IMR-90 (cell line): ENCODE measurements at regions not wholly inside any gene's neighbourhood (a gene's known extent, or its start where the extent isn't known, plus 50 kb on each side); places are given as distances from the start of the nearest gene placed in this dataset.
A peak's percentile ranks its signal among the peaks of the same experiment; 100 is the strongest.

Experiments used
- ATAC-seq: fragments of 200-7000 bp; cut with Tn5 transposase; 2 replicates; pipeline ENCODE4 v1.9.1; 2020; ENCODE audit warnings: low read depth, mild to moderate bottlenecking, moderate library complexity
- BruUV-seq: library from RNA; stranded (reverse); fragments of 400-500 nt; replicated peaks from 2 replicates; lab custom pipeline; 2021; lab: Mats Ljungman, UMichigan
- CTCF ChIA-PET: fragments of 300-600 bp; formaldehyde crosslinking; extraction: SDS; loops from one replicate; lab custom pipeline; 2021; ENCODE audit warnings: antibody characterized with exemption; lab: Yijun Ruan, JAX
- POLR2A ChIA-PET: fragments of 300-600 bp; sonication (Branson Sonifier 250); formaldehyde crosslinking; loops from one replicate; lab custom pipeline; 2022; ENCODE audit warnings: antibody characterized with exemption; ENCODE audit not compliant: unreplicated experiment; lab: Charles Lee
- DNase-seq: peaks from one replicate; pipeline ENCODE4 v3.0.0; 2013
- H2AFZ ChIP-seq: replicated peaks from 2 replicates; pipeline ENCODE3; 2013; ENCODE audit warnings: low read length, mild to moderate bottlenecking; ENCODE audit not compliant: poor library complexity
- H2AK5ac ChIP-seq: 2 replicates; pipeline ENCODE4 v1.6.1; 2013; ENCODE audit warnings: low read depth, low read length, inconsistent platforms
- H2AK9ac ChIP-seq: replicated peaks from 2 replicates; pipeline ENCODE3; 2013; ENCODE audit warnings: mild to moderate bottlenecking, low read depth, low read length, moderate library complexity; ENCODE audit not compliant: poor library complexity
- H2BK120ac ChIP-seq: 2 replicates; pipeline ENCODE4 v1.6.1; 2013; ENCODE audit warnings: low read depth, low read length, inconsistent platforms
- H2BK15ac ChIP-seq: 3 replicates; pipeline ENCODE4 v1.6.1; 2013; ENCODE audit warnings: low read depth, low read length, inconsistent platforms
- H2BK20ac ChIP-seq: 2 replicates; pipeline ENCODE4 v1.6.1; 2013; ENCODE audit warnings: low read depth, mild to moderate bottlenecking, inconsistent platforms, low read length, moderate library complexity
- H2BK5ac ChIP-seq: 2 replicates; pipeline ENCODE4 v1.6.1; 2013; ENCODE audit warnings: mild to moderate bottlenecking, low read depth, low read length, inconsistent platforms; ENCODE audit not compliant: poor library complexity, severe bottlenecking
- H3K14ac ChIP-seq: replicated peaks from 2 replicates; pipeline ENCODE4 v1.6.1; 2013; ENCODE audit warnings: low read depth, low read length, inconsistent platforms
- H3K18ac ChIP-seq: 2 replicates; pipeline ENCODE4 v1.6.1; 2013; ENCODE audit warnings: low read depth, low read length, control low read depth
- H3K23ac ChIP-seq: 2 replicates; pipeline ENCODE4 v1.6.1; 2013; ENCODE audit warnings: low read depth, low read length, inconsistent platforms
- H3K27ac ChIP-seq: 2 replicates; pipeline ENCODE4 v1.5.1; 2013; ENCODE audit warnings: mild to moderate bottlenecking, control low read depth, low read length; ENCODE audit not compliant: insufficient read depth
- H3K27me3 ChIP-seq: 2 replicates; pipeline ENCODE4 v1.6.1; 2013; ENCODE audit warnings: low read length; ENCODE audit not compliant: control insufficient read depth, insufficient read depth
- H3K36me3 ChIP-seq: 2 replicates; pipeline ENCODE4 v1.6.1; 2013; ENCODE audit warnings: low read length, mixed read lengths; ENCODE audit not compliant: control insufficient read depth, insufficient read depth
- H3K4ac ChIP-seq: 2 replicates; pipeline ENCODE4 v1.6.1; 2013; ENCODE audit warnings: low read depth, low read length, inconsistent platforms
- H3K4me1 ChIP-seq: 2 replicates; pipeline ENCODE4 v1.6.1; 2013; ENCODE audit warnings: low read length, mixed read lengths; ENCODE audit not compliant: control insufficient read depth, insufficient read depth
- H3K4me2 ChIP-seq: 2 replicates; pipeline ENCODE4 v1.6.1; 2013; ENCODE audit warnings: low read depth, mild to moderate bottlenecking, control low read depth, low read length, moderate library complexity
- H3K4me3 ChIP-seq: 2 replicates; pipeline ENCODE4 v1.5.1; 2013; ENCODE audit warnings: low read depth, mild to moderate bottlenecking, control low read depth, low read length, moderate library complexity; ENCODE audit not compliant: insufficient read depth
- H3K56ac ChIP-seq: 2 replicates; pipeline ENCODE4 v1.6.1; 2013; ENCODE audit warnings: low read length, inconsistent platforms; ENCODE audit not compliant: insufficient read depth; ENCODE audit errors: extremely low read depth
- H3K79me1 ChIP-seq, 2 experiments: 2 replicates each; pipeline ENCODE4 v1.6.1; 2013; ENCODE audit warnings: low read length in 2 of 2, inconsistent platforms in 1 of 2, low read depth in 1 of 2
- H3K9ac ChIP-seq: 2 replicates; pipeline ENCODE4 v1.6.1; 2013; ENCODE audit warnings: low read depth, low read length, control low read depth
- H3K9me1 ChIP-seq: 2 replicates; pipeline ENCODE4 v1.6.1; 2013; ENCODE audit warnings: low read length, inconsistent platforms; ENCODE audit not compliant: insufficient read depth
- H3K9me3 ChIP-seq: 2 replicates; pipeline ENCODE4 v1.6.1; 2013; ENCODE audit warnings: low read length; ENCODE audit not compliant: control insufficient read depth, insufficient read depth
- H4K20me1 ChIP-seq: 2 replicates; pipeline ENCODE4 v1.6.1; 2013; ENCODE audit warnings: low read length, inconsistent platforms; ENCODE audit not compliant: insufficient read depth
- H4K5ac ChIP-seq: 2 replicates; pipeline ENCODE4 v1.6.1; 2013; ENCODE audit warnings: mild to moderate bottlenecking, low read depth, low read length, control low read depth
- H4K8ac ChIP-seq, 2 experiments: 2 replicates each; pipeline ENCODE4 v1.6.1; 2013; ENCODE audit warnings: low read depth in 2 of 2, low read length in 2 of 2, control low read depth in 1 of 2, inconsistent platforms in 1 of 2
- H4K91ac ChIP-seq: 2 replicates; pipeline ENCODE4 v1.6.1; 2013; ENCODE audit warnings: low read depth, low read length, inconsistent platforms; ENCODE audit not compliant: insufficient read depth
- BHLHE40 ChIP-seq: fragments of 150-350 bp; IDR thresholded peaks from 2 replicates; pipeline ENCODE4 v1.6.1; 2016; ENCODE audit warnings: mild to moderate bottlenecking, low read depth, low read length
- CEBPB ChIP-seq: IDR thresholded peaks from 2 replicates; pipeline ENCODE4 v1.6.1; 2012; ENCODE audit warnings: low read depth, low read length, improper control_type of control experiment
- CHD1 ChIP-seq: IDR thresholded peaks from 2 replicates; pipeline ENCODE4 v1.6.1; 2012; ENCODE audit warnings: low read depth, low read length, improper control_type of control experiment
- CTCF ChIP-seq: conservative IDR thresholded peaks from 2 replicates; pipeline ENCODE4 v1.5.1; 2012; ENCODE audit warnings: mild to moderate bottlenecking, low read depth, low read length, improper control_type of control experiment
- ELK1 ChIP-seq: fragments of 150-350 bp; IDR thresholded peaks from 2 replicates; pipeline ENCODE4 v1.6.1; 2016; ENCODE audit warnings: low read depth, mild to moderate bottlenecking, low read length, moderate library complexity, borderline replicate concordance
- FOS ChIP-seq: fragments of 150-350 bp; IDR thresholded peaks from 2 replicates; pipeline ENCODE4 v1.6.1; 2016; ENCODE audit warnings: low read depth, low read length
- MAFK ChIP-seq: IDR thresholded peaks from 2 replicates; pipeline ENCODE4 v1.6.1; 2012; ENCODE audit warnings: low read depth, low read length, improper control_type of control experiment
- MAZ ChIP-seq: IDR thresholded peaks from 2 replicates; pipeline ENCODE4 v1.6.1; 2012; ENCODE audit warnings: low read depth, mild to moderate bottlenecking, low read length, improper control_type of control experiment, moderate library complexity, borderline replicate concordance
- NFE2L2 ChIP-seq: fragments of 150-350 bp; IDR thresholded peaks from 2 replicates; pipeline ENCODE4 v1.6.1; 2016; ENCODE audit warnings: low read depth, mild to moderate bottlenecking, low read length
- RCOR1 ChIP-seq: IDR thresholded peaks from 2 replicates; pipeline ENCODE4 v1.6.1; 2012; ENCODE audit warnings: mild to moderate bottlenecking, low read length, improper control_type of control experiment; ENCODE audit not compliant: insufficient replicate concordance
- RFX5 ChIP-seq: IDR thresholded peaks from 2 replicates; pipeline ENCODE4 v1.8.0; 2012; ENCODE audit warnings: low read depth, mild to moderate bottlenecking, low read length, moderate library complexity
- SMC3 ChIP-seq: fragments of 150-350 bp; IDR thresholded peaks from 2 replicates; pipeline ENCODE4 v1.6.1; 2016; ENCODE audit warnings: low read depth, mild to moderate bottlenecking, antibody characterized with exemption, low read length, moderate library complexity
- USF2 ChIP-seq: fragments of 150-350 bp; IDR thresholded peaks from 2 replicates; pipeline ENCODE4 v1.6.1; 2017; ENCODE audit warnings: mild to moderate bottlenecking, antibody characterized with exemption, low read length, low read depth
- WGBS, 2 experiments: methylation state at CpG; one replicate each; pipeline versions ENCODE4 v1.1.5 to v1.1.7; 2013; ENCODE audit warnings: missing lambda C conversion rate in 2 of 2; ENCODE audit not compliant: insufficient read length in 1 of 2; ENCODE audit errors: extremely low coverage in 2 of 2; 5-methylcytosine and 5-hydroxymethylcytosine counted together
- dilution Hi-C: fragments of 300-500 bp; cut with HindIII; formaldehyde crosslinking; loops from one replicate; pipeline ENCODE4 v1.14.3; 2018; ENCODE audit warnings: low sequenced_read_pairs; ENCODE audit not compliant: unreplicated experiment
- in situ Hi-C: fragments of 300-500 bp; cut with MboI; formaldehyde crosslinking; loops from 3 replicates; pipeline ENCODE4 v1.14.3; 2019; ENCODE audit warnings: low sequenced_read_pairs, inconsistent platforms, mixed read lengths
- intact Hi-C: fragments of 100-400 bp; cut with micrococcal nuclease; formaldehyde crosslinking; loops from 2 replicates; pipeline ENCODE4 v1.10.0; 2022

GRCh38 chr7:155373359-155374273 is 75.9 kb downstream of the INSIG1 start:
- ChIA-PET CTCF (no interaction called here), POLR2A (no interaction called here)
- dilution Hi-C loops, result no loop called here
- Histone ChIP-seq H3K4ac (no peak overlapping the region), H3K27ac (no peak overlapping the region), H4K5ac (no peak overlapping the region), H3K79me1 (no peaks in the 10 kb centered on the region), H2BK5ac (no peak overlapping the region), H3K56ac (no peak overlapping the region), H3K18ac (no peak overlapping the region), H3K14ac (no peak overlapping the region), H2AK5ac (no peak overlapping the region), H4K8ac (no peak overlapping the region), H3K4me2 (peak overlapping the region; percentile 69), H2BK20ac (no peak overlapping the region), H3K4me1 (peaks cover 2% of the 10 kb centered on the region; the same call in 1 of the 2 replicates), H3K9ac (no peak overlapping the region), H3K9me1 (no peaks in the 10 kb centered on the region), H2BK120ac (no peak overlapping the region), H2AFZ (peak overlapping the region; percentile 68), H4K20me1 (no peaks in the 10 kb centered on the region; the same call in 1 of the 2 replicates), H3K9me3 (peaks cover 8% of the 10 kb centered on the region; the same call in 1 of the 2 replicates), H3K36me3 (no peaks in the 10 kb centered on the region), H3K4me3 (peak overlapping the region; percentile 16; the same call in 1 of the 2 replicates), H2BK15ac (no peak overlapping the region), H3K27me3 (peaks cover 79% of the 10 kb centered on the region), H3K23ac (no peak overlapping the region), H2AK9ac (no peak overlapping the region), H4K91ac (no peak overlapping the region)
- 2% methylated on average over 20 of the region's 62 CpGs; no CpG with 5 or more reads in 1 of the 2 experiments for whole genome bisulfite sequencing, 2 experiments
- intact Hi-C loops, result loop anchor here (10.0 kb wide), 2 partner anchors 81 to 369 kb away; partner anchors contain the start of genes EN2 and PAXIP1
- in situ Hi-C loops, result no loop called here
- BruUV-seq, result no TSS peak
- DNase-seq, result peak; percentile 4
- ATAC-seq, result 0 out of 2 replicates have a peak, but pooled peaks have one; percentile 12
- no peak for TF ChIP-seq NFE2L2
- no peak for TF ChIP-seq MAZ
- TF ChIP-seq CEBPB, result no peak
- no peak for TF ChIP-seq CHD1
- TF ChIP-seq MAFK, result no peak
- no peak for TF ChIP-seq USF2
- no peak for TF ChIP-seq RFX5
- no peak for TF ChIP-seq RCOR1
- no peak for TF ChIP-seq ELK1
- TF ChIP-seq BHLHE40, result no peak
- no peak for TF ChIP-seq SMC3
- no peak for TF ChIP-seq CTCF
- no peak for TF ChIP-seq FOS
